Mesenchymal stem cell (in vitro differentiated cells and primary cell): ENCODE measurements at regions not wholly inside any gene's neighbourhood (a gene's known extent, or its start where the extent isn't known, plus 50 kb on each side); places are given as distances from the start of the nearest gene placed in this dataset.

Source experiments
- DNase-seq: peaks from one replicate; pipeline ENCODE4 v3.0.0-alpha.2; 2013
- H2AFZ ChIP-seq: one replicate; pipeline ENCODE4 v1.6.1; 2013; ENCODE audit warnings: low read depth, mild to moderate bottlenecking, control low read depth, inconsistent platforms, low read length, moderate library complexity
- H2AK5ac ChIP-seq: 2 replicates; pipeline ENCODE4 v1.6.1; 2013; ENCODE audit warnings: low read length, moderate library complexity, mild to moderate bottlenecking, inconsistent platforms; ENCODE audit not compliant: severe bottlenecking
- H2BK120ac ChIP-seq: one replicate; pipeline ENCODE4 v1.6.1; 2013; ENCODE audit warnings: low read depth, mild to moderate bottlenecking, inconsistent platforms, low read length, moderate library complexity
- H2BK12ac ChIP-seq, 2 experiments: one replicate each; pipeline ENCODE4 v1.6.1; 2013; ENCODE audit warnings: inconsistent platforms in 2 of 2, low read length in 2 of 2, mild to moderate bottlenecking in 2 of 2, moderate library complexity in 2 of 2, control low read depth in 1 of 2
- H2BK15ac ChIP-seq: one replicate; pipeline ENCODE4 v1.6.1; 2013; ENCODE audit warnings: mild to moderate bottlenecking, low read depth, inconsistent platforms; ENCODE audit not compliant: poor library complexity, severe bottlenecking
- H2BK5ac ChIP-seq: 2 replicates; pipeline ENCODE4 v1.6.1; 2013; ENCODE audit warnings: low read depth, mild to moderate bottlenecking, low read length, control low read depth, inconsistent platforms; ENCODE audit not compliant: poor library complexity, severe bottlenecking
- H3K14ac ChIP-seq, 2 experiments: one replicate each; pipeline ENCODE4 v1.6.1; 2013; ENCODE audit warnings: inconsistent platforms in 2 of 2, low read length in 2 of 2, control low read depth in 1 of 2, mild to moderate bottlenecking in 1 of 2, moderate library complexity in 1 of 2
- H3K18ac ChIP-seq, 2 experiments: one replicate each; pipeline ENCODE4 v1.6.1; 2013; ENCODE audit warnings: inconsistent platforms in 2 of 2, low read length in 2 of 2, control low read depth in 1 of 2, low read depth in 1 of 2, mild to moderate bottlenecking in 1 of 2
- H3K23ac ChIP-seq, 2 experiments: one replicate each; pipeline ENCODE4 v1.6.1; 2013; ENCODE audit warnings: inconsistent platforms in 2 of 2, low read length in 2 of 2, mild to moderate bottlenecking in 2 of 2, moderate library complexity in 2 of 2, control low read depth in 1 of 2
- H3K27ac ChIP-seq: 2 replicates; pipeline ENCODE4 v1.5.1; 2013; ENCODE audit warnings: mild to moderate bottlenecking, moderate library complexity, low read length, control low read depth, inconsistent platforms; ENCODE audit not compliant: poor library complexity, severe bottlenecking
- H3K27me3 ChIP-seq, 2 experiments: 2 replicates each; pipeline versions ENCODE4 v1.6.1 to v1.7.0; 2013; ENCODE audit warnings: low read length in 2 of 2, mild to moderate bottlenecking in 2 of 2, moderate library complexity in 2 of 2, control low read depth in 1 of 2, inconsistent platforms in 1 of 2; ENCODE audit not compliant: control insufficient read depth in 1 of 2, insufficient read depth in 1 of 2
- H3K36me3 ChIP-seq, 2 experiments: 2 replicates each; pipeline versions ENCODE4 v1.6.1 to v1.7.0; 2013; ENCODE audit warnings: low read length in 2 of 2, control low read depth in 1 of 2, inconsistent platforms in 1 of 2, low read depth in 1 of 2, mild to moderate bottlenecking in 1 of 2; ENCODE audit not compliant: insufficient read depth in 2 of 2, control insufficient read depth in 1 of 2
- H3K4ac ChIP-seq, 2 experiments: one replicate each; pipeline ENCODE4 v1.6.1; 2013; ENCODE audit warnings: inconsistent platforms in 2 of 2, low read length in 2 of 2, mild to moderate bottlenecking in 2 of 2, moderate library complexity in 2 of 2, control low read depth in 1 of 2, low read depth in 1 of 2
- H3K4me1 ChIP-seq: 2 replicates; pipeline ENCODE4 v1.6.1; 2013; ENCODE audit warnings: low read depth, low read length, control low read depth; ENCODE audit not compliant: control insufficient read depth, insufficient read depth
- H3K4me2 ChIP-seq: 2 replicates; pipeline ENCODE4 v1.6.1; 2013; ENCODE audit warnings: low read length, mild to moderate bottlenecking, inconsistent platforms; ENCODE audit not compliant: poor library complexity, severe bottlenecking
- H3K4me3 ChIP-seq, 2 experiments: 2 replicates each; pipeline versions ENCODE4 v1.5.1 to v1.7.0; 2013; ENCODE audit warnings: low read length in 2 of 2, mild to moderate bottlenecking in 2 of 2, control low read depth in 1 of 2, low read depth in 1 of 2; ENCODE audit not compliant: insufficient read depth in 1 of 2
- H3K79me1 ChIP-seq: replicated peaks from 2 replicates; pipeline ENCODE4 v1.6.1; 2013; ENCODE audit warnings: mild to moderate bottlenecking, control low read depth, low read length, inconsistent platforms; ENCODE audit not compliant: poor library complexity, severe bottlenecking
- H3K9ac ChIP-seq: 2 replicates; pipeline ENCODE4 v1.7.0; 2013; ENCODE audit warnings: mild to moderate bottlenecking, low read length, moderate library complexity
- H3K9me3 ChIP-seq: 2 replicates; pipeline ENCODE4 v1.7.0; 2013; ENCODE audit warnings: mild to moderate bottlenecking, low read length; ENCODE audit not compliant: control insufficient read depth
- H4K8ac ChIP-seq: one replicate; pipeline ENCODE4 v1.6.1; 2013; ENCODE audit warnings: inconsistent platforms, mild to moderate bottlenecking, low read length, moderate library complexity
- H4K91ac ChIP-seq: one replicate; pipeline ENCODE4 v1.6.1; 2013; ENCODE audit warnings: mild to moderate bottlenecking, low read length, inconsistent platforms
- WGBS: methylation state at CpG from one replicate; pipeline ENCODE4 v1.1.7; 2013; ENCODE audit warnings: mixed read lengths; 5-methylcytosine and 5-hydroxymethylcytosine counted together

DNA sequence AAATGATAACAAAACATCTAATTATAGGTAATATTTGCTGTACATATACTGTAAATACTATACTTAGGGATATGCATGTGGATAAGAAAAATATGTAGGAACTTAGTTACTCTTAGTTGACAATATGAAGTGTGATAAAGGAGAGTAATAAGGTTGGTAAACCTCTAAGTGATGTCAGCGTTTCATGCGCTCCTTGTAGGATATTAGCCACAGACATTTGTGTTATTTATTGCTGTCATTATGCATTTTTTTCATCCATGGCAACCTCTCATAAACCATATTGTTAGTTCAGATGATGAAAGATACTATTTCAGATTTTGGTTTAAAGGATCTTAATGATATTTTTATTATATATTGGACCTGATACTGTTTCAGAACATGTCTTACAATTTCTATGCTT, 298.1 kb upstream of the PITX2 start:
- H3K9ac ChIP-seq: no peak overlapping the region
- no peak overlapping the region for H3K4ac ChIP-seq
- H4K91ac ChIP-seq: no peak overlapping the region
- no CpG with 5 or more reads among the region's 2 CpGs for WGBS
- H3K14ac ChIP-seq: no peak overlapping the region
- H2BK5ac ChIP-seq: no peak overlapping the region
- H2AK5ac ChIP-seq: no peak overlapping the region
- H3K27ac ChIP-seq: no peak overlapping the region
- H3K4me1 ChIP-seq: no peaks in the 10 kb centered on the region
- H3K9me3 ChIP-seq: no peaks in the 10 kb centered on the region
- H3K23ac ChIP-seq: no peak overlapping the region
- no peak overlapping the region for H3K4me3 ChIP-seq
- no peaks in the 10 kb centered on the region for H3K79me1 ChIP-seq
- H2BK120ac ChIP-seq: no peak overlapping the region
- no peak overlapping the region for H3K4me2 ChIP-seq
- H3K18ac ChIP-seq: no peak overlapping the region
- no peak overlapping the region for H2BK15ac ChIP-seq
- no peak for DNase-seq
- H3K36me3 ChIP-seq: no peaks in the 10 kb centered on the region
- no peak overlapping the region for H2AFZ ChIP-seq
- H4K8ac ChIP-seq: no peak overlapping the region
- no peak overlapping the region for H2BK12ac ChIP-seq
- H3K27me3 ChIP-seq: no peaks in the 10 kb centered on the region

DNA sequence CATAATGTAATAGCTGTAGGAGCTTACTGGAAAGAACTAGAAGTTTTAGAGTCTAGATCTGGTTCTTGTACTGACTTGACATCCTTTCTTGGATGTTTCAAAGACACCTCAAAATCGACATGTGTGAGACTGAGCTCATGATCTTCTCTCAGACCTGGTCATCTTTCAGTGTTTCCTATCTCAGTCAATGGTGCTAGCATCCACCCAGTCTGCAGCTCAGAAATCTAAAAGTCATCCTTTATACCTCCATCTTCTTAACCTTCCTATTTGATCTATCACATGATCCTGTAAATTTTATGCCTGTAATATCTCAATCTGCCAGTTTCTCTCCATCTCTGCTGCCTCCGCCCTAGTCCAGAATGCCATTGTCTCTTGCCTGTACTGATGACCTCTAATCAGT, 301.9 kb upstream of the PITX2 start:
- Histone ChIP-seq H3K36me3 (no peaks in the 10 kb centered on the region), H2BK120ac (no peak overlapping the region), H4K8ac (no peak overlapping the region), H2BK12ac (no peak overlapping the region), H2AFZ (no peak overlapping the region), H3K23ac (no peak overlapping the region), H3K4ac (no peak overlapping the region), H2BK15ac (no peak overlapping the region), H3K4me3 (no peak overlapping the region), H2BK5ac (no peak overlapping the region), H3K4me1 (no peaks in the 10 kb centered on the region), H3K4me2 (no peak overlapping the region), H3K79me1 (no peaks in the 10 kb centered on the region), H3K18ac (no peak overlapping the region), H3K27me3 (no peaks in the 10 kb centered on the region), H3K9me3 (no peaks in the 10 kb centered on the region), H4K91ac (no peak overlapping the region), H2AK5ac (no peak overlapping the region), H3K14ac (no peak overlapping the region), H3K27ac (no peak overlapping the region), H3K9ac (no peak overlapping the region)
- WGBS: 82% methylated on average over 2 of the region's 2 CpGs
- DNase-seq: no peak

DNA sequence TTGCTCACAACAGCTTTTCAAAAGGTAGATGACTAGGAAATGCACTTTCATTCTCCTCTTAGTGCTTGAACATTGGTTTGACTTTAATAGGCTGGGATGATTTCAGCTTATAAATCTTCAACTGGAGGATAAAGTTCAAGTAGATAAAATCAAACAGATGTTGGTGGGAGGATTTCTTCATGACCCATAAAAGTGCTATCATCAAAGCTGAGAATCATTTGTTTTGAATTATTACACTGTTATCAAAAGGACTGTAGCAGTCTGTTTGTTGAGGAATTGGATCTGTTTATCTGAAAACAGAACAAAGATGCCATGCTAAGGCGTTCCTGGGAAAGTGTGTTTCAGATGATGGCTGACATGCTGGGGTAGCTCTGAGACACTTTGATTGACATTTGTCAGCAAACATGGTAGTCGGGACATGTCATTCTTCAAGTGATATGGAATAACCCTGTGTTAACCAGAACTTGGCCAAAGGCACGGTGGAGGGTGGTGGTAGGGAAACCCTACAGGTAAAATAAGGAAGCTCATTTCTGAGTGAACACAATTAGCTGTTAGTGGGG, 304.0 kb upstream of the PITX2 start:
- no peak overlapping the region for H3K18ac ChIP-seq
- H3K27ac ChIP-seq: no peak overlapping the region
- no peaks in the 10 kb centered on the region for H3K9me3 ChIP-seq
- no peak overlapping the region for H2BK15ac ChIP-seq
- H2AFZ ChIP-seq: no peak overlapping the region
- no peaks in the 10 kb centered on the region for H3K36me3 ChIP-seq
- no peak overlapping the region for H2BK120ac ChIP-seq
- no peak overlapping the region for H3K4me2 ChIP-seq
- WGBS: 76% methylated on average over 3 of the region's 3 CpGs
- no peaks in the 10 kb centered on the region for H3K27me3 ChIP-seq
- no peak overlapping the region for H3K23ac ChIP-seq
- H3K4me3 ChIP-seq: no peak overlapping the region
- no peaks in the 10 kb centered on the region for H3K79me1 ChIP-seq
- H3K4ac ChIP-seq: no peak overlapping the region
- no peak overlapping the region for H2BK12ac ChIP-seq
- H3K4me1 ChIP-seq: no peaks in the 10 kb centered on the region
- no peak overlapping the region for H2BK5ac ChIP-seq
- no peak overlapping the region for H4K91ac ChIP-seq
- H4K8ac ChIP-seq: no peak overlapping the region
- no peak overlapping the region for H3K14ac ChIP-seq
- no peak for DNase-seq
- no peak overlapping the region for H2AK5ac ChIP-seq
- no peak overlapping the region for H3K9ac ChIP-seq

DNA sequence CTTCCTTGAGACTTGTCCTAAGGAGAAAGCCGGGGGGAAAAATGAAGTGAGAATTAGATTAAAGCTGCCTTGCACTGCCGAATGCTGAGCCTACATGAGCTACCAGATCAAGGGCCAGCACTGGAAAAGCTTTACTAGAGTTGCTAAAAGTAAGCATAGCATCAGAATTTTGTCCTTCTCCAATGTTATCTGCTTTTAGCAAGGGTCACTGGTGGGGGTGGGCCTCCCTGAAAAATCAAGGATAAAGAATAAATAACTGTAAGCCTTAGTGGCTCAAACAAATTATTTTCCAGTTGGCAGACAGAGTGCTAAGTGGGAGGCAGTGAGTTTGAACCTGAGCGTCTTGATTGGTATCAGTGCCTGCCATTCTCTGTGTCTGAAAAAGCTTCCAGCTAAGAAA, 310.5 kb upstream of the PITX2 start:
- WGBS: 73% methylated on average over 2 of the region's 3 CpGs
- H4K8ac ChIP-seq: no peak overlapping the region
- no peaks in the 10 kb centered on the region for H3K27me3 ChIP-seq
- no peak overlapping the region for H3K4ac ChIP-seq
- H3K27ac ChIP-seq: no peak overlapping the region
- H3K4me2 ChIP-seq: no peak overlapping the region
- H2AK5ac ChIP-seq: no peak overlapping the region
- H3K4me1 ChIP-seq: no peaks in the 10 kb centered on the region
- H3K18ac ChIP-seq: no peak overlapping the region
- H3K14ac ChIP-seq: no peak overlapping the region
- no peaks in the 10 kb centered on the region for H3K9me3 ChIP-seq
- no peak overlapping the region for H2BK5ac ChIP-seq
- H2BK12ac ChIP-seq: no peak overlapping the region
- no peak overlapping the region for H2AFZ ChIP-seq
- H3K9ac ChIP-seq: no peak overlapping the region
- no peaks in the 10 kb centered on the region for H3K36me3 ChIP-seq
- H4K91ac ChIP-seq: no peak overlapping the region
- no peaks in the 10 kb centered on the region for H3K79me1 ChIP-seq
- no peak overlapping the region for H2BK120ac ChIP-seq
- H3K4me3 ChIP-seq: no peak overlapping the region
- H3K23ac ChIP-seq: no peak overlapping the region
- no peak overlapping the region for H2BK15ac ChIP-seq
- DNase-seq: no peak
